GM23248 (cell line): ENCODE measurements at regions not wholly inside any gene's neighbourhood (a gene's known extent, or its start where the extent isn't known, plus 50 kb on each side); places are given as distances from the start of the nearest gene placed in this dataset.
"Not testable (repeated sequence)": the region's sequence is repeated elsewhere in the genome, so short reads cannot be mapped to it uniquely, and the experiment has no call there.

Source experiments
- DNase-seq: peaks from one replicate; pipeline ENCODE4 v3.0.0-alpha.2; 2015
- H2AFZ ChIP-seq: fragments of 200-600 bp; sonication (generic); 2 replicates; pipeline ENCODE4 v1.6.1; 2016; ENCODE audit warnings: antibody characterized with exemption
- H3F3A ChIP-seq: fragments of 200-600 bp; sonication (generic); 2 replicates; pipeline ENCODE4 v1.6.1; 2016; ENCODE audit warnings: mild to moderate bottlenecking, antibody characterized with exemption, mixed run types; ENCODE audit not compliant: insufficient read depth
- H3K27ac ChIP-seq: fragments of 200-600 bp; sonication (generic); 2 replicates; pipeline ENCODE4 v1.5.1; 2016; ENCODE audit warnings: mild to moderate bottlenecking
- H3K27me3 ChIP-seq: fragments of 200-600 bp; sonication (generic); replicated peaks from 2 replicates; pipeline ENCODE4 v1.6.1; 2016; ENCODE audit warnings: mild to moderate bottlenecking; ENCODE audit not compliant: insufficient read depth
- H3K36me3 ChIP-seq: fragments of 200-600 bp; sonication (generic); 2 replicates; pipeline ENCODE4 v1.6.1; 2016; ENCODE audit warnings: low read depth, mild to moderate bottlenecking
- H3K4me1 ChIP-seq: fragments of 200-600 bp; sonication (generic); 2 replicates; pipeline ENCODE4 v1.6.1; 2016; ENCODE audit warnings: mild to moderate bottlenecking; ENCODE audit not compliant: insufficient read depth
- H3K4me2 ChIP-seq: fragments of 200-600 bp; sonication (generic); one replicate; pipeline ENCODE4 v1.6.1; 2016; ENCODE audit warnings: mild to moderate bottlenecking; ENCODE audit not compliant: unreplicated experiment
- H3K4me3 ChIP-seq: fragments of 200-600 bp; sonication (generic); 2 replicates; pipeline ENCODE4 v1.5.1; 2016; ENCODE audit warnings: mild to moderate bottlenecking
- H3K79me2 ChIP-seq: fragments of 200-600 bp; sonication (generic); 2 replicates; pipeline ENCODE4 v1.6.1; 2016; ENCODE audit warnings: mild to moderate bottlenecking; ENCODE audit not compliant: insufficient read depth
- H3K9ac ChIP-seq: fragments of 200-600 bp; sonication (generic); 2 replicates; pipeline ENCODE4 v1.6.1; 2016; ENCODE audit warnings: mild to moderate bottlenecking
- H3K9me2 ChIP-seq: fragments of 200-600 bp; sonication (generic); 2 replicates; pipeline ENCODE4 v1.6.1; 2016; ENCODE audit warnings: mixed run types, mild to moderate bottlenecking, moderate library complexity; ENCODE audit not compliant: insufficient read depth
- H3K9me3 ChIP-seq: fragments of 200-600 bp; sonication (generic); one replicate; pipeline ENCODE4 v1.6.1; 2017; ENCODE audit warnings: low read depth
- H4K20me1 ChIP-seq: fragments of 200-600 bp; sonication (generic); 2 replicates; pipeline ENCODE4 v1.6.0; 2016; ENCODE audit not compliant: insufficient read depth
- EZH2 ChIP-seq: fragments of 200-600 bp; sonication (generic); IDR thresholded peaks from 2 replicates; pipeline ENCODE4 v1.6.1; 2018; ENCODE audit warnings: antibody characterized with exemption, mild to moderate bottlenecking; ENCODE audit not compliant: insufficient read depth, poor library complexity, severe bottlenecking
- EZH2phosphoT487 ChIP-seq: fragments of 200-600 bp; sonication (generic); IDR thresholded peaks from 2 replicates; pipeline ENCODE4 v1.6.1; 2018; ENCODE audit warnings: antibody characterized with exemption, moderate library complexity, mild to moderate bottlenecking, low read depth; ENCODE audit not compliant: insufficient read depth
- WGBS, 2 experiments: methylation state at CpG; one replicate each; pipeline ENCODE4 v1.1.6; 2015 to 2017; ENCODE audit warnings: low lambda C conversion rate in 2 of 2, low coverage in 1 of 2; ENCODE audit errors: missing lambda C conversion rate in 2 of 2; 5-methylcytosine and 5-hydroxymethylcytosine counted together
- in situ Hi-C: fragments of 300-500 bp; cut with MboI; formaldehyde crosslinking; loops from 2 replicates; pipeline ENCODE4 v1.15.0; 2020

GRCh38 chr1:105270966-105271365 lies 1521.3 kb downstream of the AMY1C start:
- H3F3A ChIP-seq, result no peaks in the 10 kb centered on the region
- H3K79me2 ChIP-seq, result no peaks in the 10 kb centered on the region
- no peak for TF ChIP-seq EZH2
- no peak for TF ChIP-seq EZH2phosphoT487
- H3K4me2 ChIP-seq, result no peak overlapping the region
- H3K9me3 ChIP-seq, result no peaks in the 10 kb centered on the region
- H3K9ac ChIP-seq, result no peak overlapping the region
- 20 to 22% methylated on average over 2 of the region's 2 CpGs for WGBS, 2 experiments
- H4K20me1 ChIP-seq, result no peaks in the 10 kb centered on the region
- H3K36me3 ChIP-seq, result no peaks in the 10 kb centered on the region
- no peak overlapping the region for H2AFZ ChIP-seq
- H3K4me3 ChIP-seq, result no peak overlapping the region
- in situ Hi-C loops, result no loop called here
- H3K27ac ChIP-seq, result no peak overlapping the region
- H3K4me1 ChIP-seq, result no peaks in the 10 kb centered on the region
- no peaks in the 10 kb centered on the region for H3K9me2 ChIP-seq
- H3K27me3 ChIP-seq, result no peaks in the 10 kb centered on the region
- no peak for DNase-seq

GRCh38 chr1:105272376-105272775 lies 1522.7 kb downstream of the AMY1C start:
- H4K20me1 ChIP-seq, H3K4me3 ChIP-seq, H3K27me3 ChIP-seq, H3K79me2 ChIP-seq, H3K27ac ChIP-seq, H2AFZ ChIP-seq, H3K4me2 ChIP-seq, DNase-seq, H3F3A ChIP-seq, in situ Hi-C loops, H3K4me1 ChIP-seq, H3K9ac ChIP-seq, H3K36me3 ChIP-seq, H3K9me3 ChIP-seq, H3K9me2 ChIP-seq: not testable (repeated sequence)
- 60 to 62% methylated on average over 8 of the region's 8 CpGs for WGBS, 2 experiments

GRCh38 chr1:105294838-105295237 lies 1545.1 kb downstream of the AMY1C start:
- H3K4me2 ChIP-seq, result no peak overlapping the region
- H2AFZ ChIP-seq, result no peak overlapping the region
- no peak overlapping the region for H3K9ac ChIP-seq
- no peaks in the 10 kb centered on the region for H4K20me1 ChIP-seq
- no peaks in the 10 kb centered on the region for H3K4me1 ChIP-seq
- no peaks in the 10 kb centered on the region for H3K9me2 ChIP-seq
- H3K27me3 ChIP-seq, result no peaks in the 10 kb centered on the region
- TF ChIP-seq EZH2phosphoT487 (no peak), EZH2 (no peak)
- DNase-seq, result no peak
- WGBS, 2 experiments, result 54 to 55% methylated on average over 2 of the region's 2 CpGs
- H3K4me3 ChIP-seq, result no peak overlapping the region
- H3K27ac ChIP-seq, result no peak overlapping the region
- H3K9me3 ChIP-seq, result no peaks in the 10 kb centered on the region
- H3K36me3 ChIP-seq, result no peaks in the 10 kb centered on the region
- no peaks in the 10 kb centered on the region for H3K79me2 ChIP-seq
- H3F3A ChIP-seq, result no peaks in the 10 kb centered on the region
- in situ Hi-C loops, result no loop called here

GRCh38 chr1:105310063-105310462 lies 1560.4 kb downstream of the AMY1C start:
- Histone ChIP-seq H4K20me1 (no peaks in the 10 kb centered on the region), H3K27ac (no peak overlapping the region), H3K27me3 (no peaks in the 10 kb centered on the region), H3K9me2 (no peaks in the 10 kb centered on the region), H3K79me2 (no peaks in the 10 kb centered on the region), H3K9ac (no peak overlapping the region), H3K4me3 (no peak overlapping the region), H3F3A (no peaks in the 10 kb centered on the region), H3K36me3 (no peaks in the 10 kb centered on the region), H3K4me2 (no peak overlapping the region), H2AFZ (no peak overlapping the region), H3K4me1 (no peaks in the 10 kb centered on the region), H3K9me3 (no peaks in the 10 kb centered on the region)
- whole genome bisulfite sequencing, 2 experiments, result 0% methylated on average over 1 of the region's 1 CpG
- TF ChIP-seq EZH2 (no peak), EZH2phosphoT487 (no peak)
- in situ Hi-C loops, result no loop called here
- DNase-seq, result no peak

GRCh38 chr1:105317976-105318375 lies 1568.3 kb downstream of the AMY1C start:
- WGBS, 2 experiments, result 16% methylated on average over 3 of the region's 3 CpGs
- Histone ChIP-seq H2AFZ (no peak overlapping the region), H3K4me2 (no peak overlapping the region), H3K9me3 (peaks cover 3% of the 10 kb centered on the region), H3K27me3 (no peaks in the 10 kb centered on the region), H3F3A (no peaks in the 10 kb centered on the region), H3K9me2 (no peaks in the 10 kb centered on the region), H3K27ac (no peak overlapping the region), H3K4me3 (no peak overlapping the region), H3K4me1 (no peaks in the 10 kb centered on the region), H3K36me3 (no peaks in the 10 kb centered on the region), H4K20me1 (no peaks in the 10 kb centered on the region), H3K79me2 (no peaks in the 10 kb centered on the region), H3K9ac (no peak overlapping the region)
- no peak for DNase-seq
- in situ Hi-C loops, result no loop called here
- TF ChIP-seq EZH2phosphoT487 (no peak), EZH2 (no peak)
